WTC11 (cell line): ENCODE measurements at regions not wholly inside any gene's neighbourhood (a gene's known extent, or its start where the extent isn't known, plus 50 kb on each side); places are given as distances from the start of the nearest gene placed in this dataset.

Experiments used
- CTCF ChIP-seq: fragments of 200-600 bp; IDR thresholded peaks from 2 replicates; pipeline ENCODE4 v1.8.0; 2022; ENCODE audit warnings: antibody characterized with exemption
- NR2C2 ChIP-seq: sonication (generic); formaldehyde crosslinking; IDR thresholded peaks from 2 replicates; pipeline ENCODE4 v1.8.0; 2022; ENCODE audit warnings: mild to moderate bottlenecking, missing genetic modification reagents
- NR3C1 ChIP-seq: sonication (generic); formaldehyde crosslinking; conservative IDR thresholded peaks from 2 replicates; pipeline ENCODE4 v1.8.1; 2023; ENCODE audit warnings: low read depth, mild to moderate bottlenecking, missing genetic modification reagents
- USF2 ChIP-seq: sonication (generic); formaldehyde crosslinking; IDR thresholded peaks from 2 replicates; pipeline ENCODE4 v1.8.1; 2023; ENCODE audit warnings: mild to moderate bottlenecking, missing genetic modification reagents, moderate library complexity
- ZBTB21 ChIP-seq: sonication (generic); formaldehyde crosslinking; IDR thresholded peaks from 2 replicates; pipeline ENCODE4 v1.8.1; 2023; ENCODE audit warnings: mild to moderate bottlenecking, missing genetic modification reagents, borderline replicate concordance
- ZNF138 ChIP-seq: sonication (generic); formaldehyde crosslinking; conservative IDR thresholded peaks from 2 replicates; pipeline ENCODE4 v1.8.1; 2022; ENCODE audit warnings: mild to moderate bottlenecking, moderate library complexity, missing genetic modification reagents
- TF ChIP-seq, protein P1 (sequence below): sonication (generic); formaldehyde crosslinking; IDR thresholded peaks from 2 replicates; pipeline ENCODE4 v1.8.0; 2022; ENCODE audit warnings: mild to moderate bottlenecking, missing genetic modification reagents

- TF ChIP-seq CTCF (no peak), NR2C2 (CRISPR knock-in tag) (no peak), ZBTB21 (CRISPR knock-in tag) (no peak), USF2 (no peak), ZNF138 (CRISPR knock-in tag) (no peak), NR3C1 (CRISPR knock-in tag) (no peak)
- TF ChIP-seq, protein P1, sequence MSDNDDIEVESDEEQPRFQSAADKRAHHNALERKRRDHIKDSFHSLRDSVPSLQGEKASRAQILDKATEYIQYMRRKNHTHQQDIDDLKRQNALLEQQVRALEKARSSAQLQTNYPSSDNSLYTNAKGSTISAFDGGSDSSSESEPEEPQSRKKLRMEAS (CRISPR knock-in tag) = no peak
Observed at GRCh38 chr10:118911363-118911762, 118.2 kb upstream of the NANOS1 start.
